H1 (cell line): ENCODE measurements at regions not wholly inside any gene's neighbourhood (a gene's known extent, or its start where the extent isn't known, plus 50 kb on each side); places are given as distances from the start of the nearest gene placed in this dataset.

ENCODE experiments used
- CTCF ChIA-PET: fragments of 300-600 bp; sonication (Branson Sonifier 250); formaldehyde crosslinking; loops from one replicate; lab custom pipeline; 2021; ENCODE audit not compliant: partially characterized antibody; lab: Charles Lee
- POLR2A ChIA-PET: fragments of 300-600 bp; sonication (Branson Sonifier 250); formaldehyde crosslinking; loops from one replicate; lab custom pipeline; 2021; ENCODE audit warnings: inconsistent platforms; ENCODE audit not compliant: partially characterized antibody; lab: Charles Lee
- DNase-seq, 2 experiments: peaks; one replicate each; pipeline versions ENCODE4 v3.0.0 to v3.0.0-alpha.2; 2010 to 2022; ENCODE audit warnings: low spot score in 2 of 2, low read depth in 1 of 2, mixed read lengths in 1 of 2
- FAIRE-seq: peaks from 2 replicates; lab custom pipeline; 2011; peaks lifted over from hg19 to GRCh38; lab: Jason Lieb, UNC
- H2AFZ ChIP-seq: 2 replicates; pipeline ENCODE4 v1.8.1; 2012; ENCODE audit warnings: low read length, inconsistent platforms
- H2AK5ac ChIP-seq: 2 replicates; pipeline ENCODE4 v1.6.1; 2013; ENCODE audit warnings: low read depth, low read length
- H2BK120ac ChIP-seq: replicated peaks from 2 replicates; pipeline ENCODE3; 2013; ENCODE audit warnings: low read depth, low read length, inconsistent platforms
- H2BK12ac ChIP-seq: 2 replicates; pipeline ENCODE4 v1.6.1; 2013; ENCODE audit warnings: low read depth, low read length
- H2BK15ac ChIP-seq: 2 replicates; pipeline ENCODE4 v1.6.1; 2013; ENCODE audit warnings: low read length
- H2BK20ac ChIP-seq: 2 replicates; pipeline ENCODE4 v1.6.1; 2013; ENCODE audit warnings: low read length
- H2BK5ac ChIP-seq: 2 replicates; pipeline ENCODE4 v1.6.1; 2013; ENCODE audit warnings: low read depth, low read length
- H3K14ac ChIP-seq: 2 replicates; pipeline ENCODE4 v1.6.1; 2013; ENCODE audit warnings: inconsistent platforms; ENCODE audit not compliant: insufficient read length
- H3K18ac ChIP-seq: 2 replicates; pipeline ENCODE4 v1.6.1; 2013; ENCODE audit warnings: low read length; ENCODE audit errors: extremely low read depth
- H3K23ac ChIP-seq: 2 replicates; pipeline ENCODE4 v1.6.1; 2013; ENCODE audit warnings: inconsistent platforms; ENCODE audit not compliant: insufficient read length
- H3K23me2 ChIP-seq: 2 replicates; pipeline ENCODE4 v1.6.1; 2013; ENCODE audit warnings: low read depth, low read length
- H3K27ac ChIP-seq: 2 replicates; pipeline ENCODE4 v1.6.1; 2011; ENCODE audit warnings: low read depth, low read length, inconsistent platforms
- H3K27me3 ChIP-seq, 4 experiments: replicated peaks in 1 of 4; 1 replicate in 1 of 4; 2 replicates in 3 of 4; pipeline versions ENCODE4 v1.6.1 to v1.8.1; 2011 to 2013; ENCODE audit warnings: low read length in 3 of 4, mild to moderate bottlenecking in 3 of 4, inconsistent platforms in 2 of 4, mixed read lengths in 2 of 4, moderate library complexity in 1 of 4; ENCODE audit not compliant: control insufficient read depth in 3 of 4, insufficient read depth in 3 of 4; ENCODE audit errors: extremely low read depth in 1 of 4
- H3K36me3 ChIP-seq, 4 experiments: 2 replicates each; pipeline versions ENCODE4 v1.6.1 to v1.8.1; 2011 to 2013; ENCODE audit warnings: mild to moderate bottlenecking in 4 of 4, low read length in 3 of 4, moderate library complexity in 2 of 4, control low read depth in 1 of 4, inconsistent platforms in 1 of 4; ENCODE audit not compliant: insufficient read depth in 4 of 4, control insufficient read depth in 2 of 4
- H3K4ac ChIP-seq: replicated peaks from 2 replicates; pipeline ENCODE3; 2013; ENCODE audit warnings: low read length, low read depth, mixed read lengths, inconsistent platforms; ENCODE audit not compliant: insufficient read length
- H3K4me1 ChIP-seq, 4 experiments: replicated peaks in 1 of 4; 1 replicate in 1 of 4; 2 replicates in 3 of 4; pipeline versions ENCODE4 v1.6.1 to v1.8.1; 2011 to 2013; ENCODE audit warnings: low read length in 3 of 4, inconsistent platforms in 2 of 4, mixed read lengths in 1 of 4; ENCODE audit not compliant: insufficient read depth in 4 of 4, control insufficient read depth in 3 of 4
- H3K4me2 ChIP-seq, 2 experiments: 2 replicates each; pipeline versions ENCODE4 v1.6.1 to v1.8.1; 2011 to 2013; ENCODE audit warnings: low read depth in 2 of 2, low read length in 2 of 2, control low read depth in 1 of 2, inconsistent platforms in 1 of 2, mild to moderate bottlenecking in 1 of 2; ENCODE audit not compliant: insufficient read depth in 1 of 2
- H3K4me3 ChIP-seq, 4 experiments: fragments of 200-600, 300-600 bp in 1 of 4; sonication (generic), shearing (Covaris generic), sonication (Bioruptor Twin) in 1 of 4; 2 replicates each; pipeline versions ENCODE4 v1.5.1 to v1.8.1; 2011 to 2016; ENCODE audit warnings: low read length in 4 of 4, low read depth in 3 of 4, control low read depth in 2 of 4, inconsistent platforms in 2 of 4, mild to moderate bottlenecking in 2 of 4, mixed read lengths in 1 of 4, moderate library complexity in 1 of 4; ENCODE audit not compliant: insufficient read depth in 2 of 4; ENCODE audit errors: extremely low read depth in 1 of 4
- H3K56ac ChIP-seq: replicated peaks from 2 replicates; pipeline ENCODE3; 2013; ENCODE audit warnings: low read depth, mild to moderate bottlenecking, mixed read lengths, low read length, inconsistent platforms; ENCODE audit not compliant: insufficient read length
- H3K79me1 ChIP-seq: 2 replicates; pipeline ENCODE4 v1.6.1; 2013; ENCODE audit warnings: low read depth, low read length, control low read depth
- H3K79me2 ChIP-seq, 2 experiments: 2 replicates each; pipeline versions ENCODE4 v1.6.1 to v1.8.1; 2012 to 2013; ENCODE audit warnings: low read length in 2 of 2, mild to moderate bottlenecking in 2 of 2, inconsistent platforms in 1 of 2; ENCODE audit not compliant: insufficient read depth in 2 of 2, control insufficient read depth in 1 of 2
- H3K9ac ChIP-seq, 4 experiments: replicated peaks in 1 of 4; 1 replicate in 1 of 4; 2 replicates in 3 of 4; pipeline versions ENCODE4 v1.6.1 to v1.8.1; 2011 to 2013; ENCODE audit warnings: low read depth in 3 of 4, low read length in 3 of 4, control low read depth in 2 of 4, mild to moderate bottlenecking in 2 of 4, moderate library complexity in 2 of 4, inconsistent platforms in 1 of 4; ENCODE audit errors: extremely low read depth in 1 of 4
- H3K9me3 ChIP-seq, 2 experiments: 2 replicates each; pipeline versions ENCODE4 v1.6.1 to v1.8.1; 2012 to 2013; ENCODE audit warnings: mild to moderate bottlenecking in 2 of 2, moderate library complexity in 2 of 2, control low read depth in 1 of 2, inconsistent platforms in 1 of 2, low read depth in 1 of 2, low read length in 1 of 2, mixed read lengths in 1 of 2; ENCODE audit not compliant: insufficient read depth in 2 of 2
- H4K20me1 ChIP-seq, 2 experiments: replicated peaks in 1 of 2; 2 replicates each; pipeline versions ENCODE3 to v1.8.1; 2011 to 2013; ENCODE audit warnings: inconsistent platforms in 2 of 2, low read length in 2 of 2, mild to moderate bottlenecking in 1 of 2; ENCODE audit not compliant: insufficient read depth in 2 of 2, control insufficient read depth in 1 of 2
- H4K5ac ChIP-seq: 2 replicates; pipeline ENCODE4 v1.6.1; 2013; ENCODE audit warnings: low read length, low read depth, mixed read lengths, inconsistent platforms; ENCODE audit not compliant: insufficient read length
- H4K8ac ChIP-seq: 2 replicates; pipeline ENCODE4 v1.8.0; 2013; ENCODE audit warnings: mild to moderate bottlenecking, moderate library complexity, low read length, inconsistent platforms; ENCODE audit not compliant: insufficient read depth; ENCODE audit errors: extremely low read depth
- H4K91ac ChIP-seq: replicated peaks from 2 replicates; pipeline ENCODE3; 2013; ENCODE audit warnings: low read length, mixed read lengths, inconsistent platforms; ENCODE audit not compliant: insufficient read length
- BACH1 ChIP-seq: IDR thresholded peaks from 2 replicates; pipeline ENCODE4 v1.6.1; 2012; ENCODE audit warnings: low read length, improper control_type of control experiment
- CHD1 ChIP-seq: IDR thresholded peaks from 2 replicates; pipeline ENCODE4 v1.6.1; 2012; ENCODE audit warnings: low read depth, low read length, improper control_type of control experiment
- CHD2 ChIP-seq: IDR thresholded peaks from 2 replicates; pipeline ENCODE4 v1.6.1; 2012; ENCODE audit warnings: low read length, improper control_type of control experiment
- EZH2 ChIP-seq: fragments of 200-600 bp; sonication (generic); IDR thresholded peaks from 2 replicates; pipeline ENCODE4 v1.7.1; 2012; ENCODE audit warnings: low read depth, mild to moderate bottlenecking, moderate library complexity, low read length, inconsistent platforms; ENCODE audit not compliant: severe bottlenecking
- JUND ChIP-seq: IDR thresholded peaks from 2 replicates; pipeline ENCODE4 v1.6.1; 2011; ENCODE audit warnings: mild to moderate bottlenecking, improper control_type of control experiment, low read length
- RAD21 ChIP-seq, 2 experiments: IDR thresholded peaks in 1 of 2; conservative IDR thresholded peaks in 1 of 2; 2 replicates each; pipeline ENCODE4 v1.6.1; 2011; ENCODE audit warnings: low read depth in 2 of 2, low read length in 2 of 2, improper control_type of control experiment in 1 of 2, inconsistent platforms in 1 of 2, mild to moderate bottlenecking in 1 of 2, moderate library complexity in 1 of 2
- RBBP5 ChIP-seq: IDR thresholded peaks from 2 replicates; pipeline ENCODE4 v1.7.1; 2012; ENCODE audit warnings: low read depth, mild to moderate bottlenecking, inconsistent platforms, low read length, moderate library complexity, borderline replicate concordance
- SIN3A ChIP-seq, 2 experiments: IDR thresholded peaks in 1 of 2; conservative IDR thresholded peaks in 1 of 2; 2 replicates each; pipeline ENCODE4 v1.6.1; 2011 to 2012; ENCODE audit warnings: low read length in 2 of 2, improper control_type of control experiment in 1 of 2, low read depth in 1 of 2, mild to moderate bottlenecking in 1 of 2
- SP1 ChIP-seq: IDR thresholded peaks from 2 replicates; pipeline ENCODE4 v1.6.1; 2011; ENCODE audit warnings: low read depth, low read length
- SP2 ChIP-seq: IDR thresholded peaks from 2 replicates; pipeline ENCODE4 v1.6.1; 2012; ENCODE audit warnings: mild to moderate bottlenecking, low read length, inconsistent platforms
- TBP ChIP-seq: IDR thresholded peaks from 2 replicates; pipeline ENCODE4 v1.6.1; 2011; ENCODE audit warnings: low read depth, low read length, improper control_type of control experiment
- WGBS, 2 experiments: shearing (Covaris generic) in 1 of 2; methylation state at CpG; one replicate each; pipeline versions ENCODE4 v1.1.6 to v1.1.7; 2013 to 2015; ENCODE audit warnings: low lambda C conversion rate in 2 of 2, mixed read lengths in 2 of 2, inconsistent platforms in 1 of 2, low coverage in 1 of 2, missing lambda C conversion rate in 1 of 2; ENCODE audit not compliant: insufficient replicate concordance in 2 of 2, insufficient coverage in 1 of 2, insufficient read length in 1 of 2; ENCODE audit errors: extremely low coverage in 1 of 2, missing lambda C conversion rate in 1 of 2; 5-methylcytosine and 5-hydroxymethylcytosine counted together
- TF ChIP-seq, protein P1 (sequence below), 3 experiments: IDR thresholded peaks; 1 replicate in 2 of 3; 2 replicates in 1 of 3; pipeline versions ENCODE4 v1.5.1 to v1.6.1; 2011; ENCODE audit warnings: low read length in 3 of 3, mild to moderate bottlenecking in 3 of 3, inconsistent platforms in 2 of 3, low read depth in 1 of 3, moderate library complexity in 1 of 3; ENCODE audit not compliant: insufficient read depth in 1 of 3; ENCODE audit errors: control extremely low read depth in 1 of 3

DNA sequence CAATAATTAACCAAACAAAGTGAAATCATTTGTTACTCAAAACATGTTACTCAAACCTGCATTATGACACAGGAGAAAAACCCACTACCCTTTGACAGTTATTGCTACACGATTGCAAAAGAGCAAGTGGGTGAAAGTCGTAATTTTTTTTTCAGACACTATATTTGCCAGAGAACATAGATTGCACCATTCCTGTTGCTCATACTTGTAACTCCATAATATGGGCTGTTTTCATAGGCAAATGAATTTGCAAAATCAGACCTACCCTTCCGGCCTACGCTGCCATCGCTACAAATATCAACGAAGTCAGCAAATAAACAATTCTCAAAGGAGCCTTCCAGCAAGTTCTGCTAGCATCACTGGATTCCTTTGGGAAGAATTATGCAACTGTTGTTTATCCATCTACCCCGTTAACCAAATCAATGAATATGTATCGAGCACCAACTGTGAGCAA, 396.5 kb downstream of the IRS2 start:
- H3K9me3 ChIP-seq: no peaks in the 10 kb centered on the region
- CTCF ChIA-PET: no interaction called here
- H3K18ac ChIP-seq: no peak overlapping the region
- DNase-seq (no peak), FAIRE-seq (no peak)
- no peak overlapping the region for H2BK12ac ChIP-seq
- no peaks in the 10 kb centered on the region for H3K79me2 ChIP-seq
- H2BK20ac ChIP-seq: no peak overlapping the region
- H3K27me3 ChIP-seq: no peaks in the 10 kb centered on the region
- no peak overlapping the region for H4K5ac ChIP-seq
- H4K91ac ChIP-seq: no peak overlapping the region
- POLR2A ChIA-PET: no interaction called here
- H3K4me3 ChIP-seq: no peak overlapping the region
- H3K14ac ChIP-seq: no peak overlapping the region
- H2BK120ac ChIP-seq: no peak overlapping the region
- H2AFZ ChIP-seq: no peak overlapping the region
- H3K9ac ChIP-seq: no peak overlapping the region
- no peak overlapping the region for H3K56ac ChIP-seq
- H3K4me1 ChIP-seq: no peaks in the 10 kb centered on the region
- no peak overlapping the region for H3K27ac ChIP-seq
- no peak overlapping the region for H3K4ac ChIP-seq
- no peaks in the 10 kb centered on the region for H4K20me1 ChIP-seq
- no peak overlapping the region for H2BK5ac ChIP-seq
- H3K23ac ChIP-seq: no peak overlapping the region
- no peak overlapping the region for H2BK15ac ChIP-seq
- no peak overlapping the region for H2AK5ac ChIP-seq
- H4K8ac ChIP-seq: no peak overlapping the region
- no peaks in the 10 kb centered on the region for H3K23me2 ChIP-seq
- no peak overlapping the region for H3K4me2 ChIP-seq
- H3K36me3 ChIP-seq: no peaks in the 10 kb centered on the region
- WGBS, 2 experiments: 95% methylated on average over 8 of the region's 8 CpGs; no CpG with 5 or more reads in 1 of the 2 experiments
- H3K79me1 ChIP-seq: no peaks in the 10 kb centered on the region
- TF ChIP-seq SIN3A (conservative IDR thresholded peaks at IDR 0.05 in 1 of 2, IDR thresholded peaks at IDR 0.05 in 1 of 2; ENCODE audit: low read depth in 1 of 2, low read length in 2 of 2) (no peak), RBBP5 (no peak), RAD21 (IDR thresholded peaks at IDR 0.05 in 1 of 2, conservative IDR thresholded peaks at IDR 0.05 in 1 of 2; ENCODE audit: low read depth in 2 of 2, low read length in 2 of 2) (no peak), JUND (no peak), CHD2 (no peak), BACH1 (no peak), SP2 (no peak), EZH2 (no peak), TBP (no peak), SP1 (no peak), CHD1 (no peak)
- TF ChIP-seq, protein P1, sequence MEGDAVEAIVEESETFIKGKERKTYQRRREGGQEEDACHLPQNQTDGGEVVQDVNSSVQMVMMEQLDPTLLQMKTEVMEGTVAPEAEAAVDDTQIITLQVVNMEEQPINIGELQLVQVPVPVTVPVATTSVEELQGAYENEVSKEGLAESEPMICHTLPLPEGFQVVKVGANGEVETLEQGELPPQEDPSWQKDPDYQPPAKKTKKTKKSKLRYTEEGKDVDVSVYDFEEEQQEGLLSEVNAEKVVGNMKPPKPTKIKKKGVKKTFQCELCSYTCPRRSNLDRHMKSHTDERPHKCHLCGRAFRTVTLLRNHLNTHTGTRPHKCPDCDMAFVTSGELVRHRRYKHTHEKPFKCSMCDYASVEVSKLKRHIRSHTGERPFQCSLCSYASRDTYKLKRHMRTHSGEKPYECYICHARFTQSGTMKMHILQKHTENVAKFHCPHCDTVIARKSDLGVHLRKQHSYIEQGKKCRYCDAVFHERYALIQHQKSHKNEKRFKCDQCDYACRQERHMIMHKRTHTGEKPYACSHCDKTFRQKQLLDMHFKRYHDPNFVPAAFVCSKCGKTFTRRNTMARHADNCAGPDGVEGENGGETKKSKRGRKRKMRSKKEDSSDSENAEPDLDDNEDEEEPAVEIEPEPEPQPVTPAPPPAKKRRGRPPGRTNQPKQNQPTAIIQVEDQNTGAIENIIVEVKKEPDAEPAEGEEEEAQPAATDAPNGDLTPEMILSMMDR (IDR thresholded peaks at IDR 0.05; ENCODE audit: control extremely low read depth in 1 of 3, insufficient read depth in 1 of 3, low read depth in 1 of 3, low read length in 3 of 3): no peak
